ENCODE measurements at regions not wholly inside any gene's neighbourhood (a gene's known extent, or its start where the extent isn't known, plus 50 kb on each side); places are given as distances from the start of the nearest gene placed in this dataset.
"Not testable (repeated sequence)": the region's sequence is repeated elsewhere in the genome, so short reads cannot be mapped to it uniquely, and the experiment has no call there.

GRCh38 chr4:49233749-49234148 lies 247.7 kb downstream of the CWH43 start:
- H3K4me3 Mint-ChIP-seq, H3K27me3 Mint-ChIP-seq, H3K4me1 Mint-ChIP-seq, H3K36me3 Mint-ChIP-seq, H3K27ac Mint-ChIP-seq, H3K9me3 Mint-ChIP-seq: not testable (repeated sequence)

GRCh38 chr4:49234382-49234781 lies 248.3 kb downstream of the CWH43 start:
- not testable (repeated sequence) for H3K4me3 Mint-ChIP-seq, H3K9me3 Mint-ChIP-seq, H3K27me3 Mint-ChIP-seq, H3K4me1 Mint-ChIP-seq, H3K27ac Mint-ChIP-seq, H3K36me3 Mint-ChIP-seq

DNA sequence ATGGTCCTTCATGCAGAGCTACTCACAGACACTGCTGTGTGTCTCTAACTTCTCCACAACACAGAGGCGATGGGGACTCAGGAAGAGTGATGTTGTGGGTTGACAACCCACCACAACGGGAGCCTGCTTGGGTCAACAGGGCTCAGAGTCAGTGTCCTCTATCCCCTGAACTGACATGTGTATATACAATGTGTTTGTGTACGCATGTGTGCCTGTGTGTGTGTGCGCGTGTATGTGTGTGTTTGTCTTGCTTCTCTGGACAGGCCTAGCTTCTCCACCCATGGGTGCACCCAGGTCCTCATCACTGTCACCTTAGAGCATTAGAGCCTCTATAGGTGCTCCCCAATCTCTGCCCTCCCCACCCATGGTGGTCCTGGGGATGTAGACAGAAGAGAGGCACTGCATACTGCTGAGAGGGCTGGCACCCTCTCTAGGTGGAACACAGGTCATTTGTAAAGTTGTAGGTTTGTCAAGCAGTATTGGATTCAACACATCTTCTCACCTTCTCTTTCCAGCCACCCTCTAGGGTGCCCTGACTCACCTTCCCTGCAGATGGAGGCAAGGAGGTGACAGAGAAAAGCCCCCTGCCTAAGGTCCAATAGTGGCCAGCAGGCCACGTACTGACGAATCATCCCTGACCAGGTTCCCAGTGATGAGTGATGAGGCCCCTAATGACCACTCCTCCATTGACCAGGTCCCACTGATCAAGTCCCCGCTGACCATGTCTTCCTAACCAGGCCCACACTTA lies 249.5 kb downstream of the CWH43 start:
- H3K4me1 Mint-ChIP-seq, H3K36me3 Mint-ChIP-seq, H3K27ac Mint-ChIP-seq, H3K27me3 Mint-ChIP-seq, H3K9me3 Mint-ChIP-seq, H3K4me3 Mint-ChIP-seq: not testable (repeated sequence)

DNA sequence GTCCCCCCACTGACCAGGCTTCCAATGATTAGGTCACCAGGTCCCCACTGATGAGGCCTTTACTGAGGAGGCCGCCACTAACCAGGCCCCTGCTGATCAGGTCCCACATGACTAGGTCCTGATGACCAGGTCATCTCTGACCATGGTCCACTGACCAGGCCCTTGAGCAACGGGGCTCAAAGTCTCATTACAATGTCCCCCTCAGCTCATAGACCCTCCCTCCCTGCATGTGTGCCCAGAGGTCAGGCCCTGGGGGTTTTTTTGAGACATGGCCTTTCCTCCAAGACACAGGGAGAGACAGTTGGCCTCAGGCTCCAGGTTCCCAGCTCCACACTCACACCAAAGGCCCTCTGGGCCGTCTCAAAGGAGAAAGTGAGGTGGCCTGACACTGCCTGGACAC lies 250.4 kb downstream of the CWH43 start:
- not testable (repeated sequence) for H3K27me3 Mint-ChIP-seq, H3K4me1 Mint-ChIP-seq, H3K4me3 Mint-ChIP-seq, H3K9me3 Mint-ChIP-seq, H3K36me3 Mint-ChIP-seq, H3K27ac Mint-ChIP-seq

GRCh38 chr4:49241295-49241694 lies 255.2 kb downstream of the CWH43 start:
- H3K4me1 Mint-ChIP-seq, H3K4me3 Mint-ChIP-seq, H3K36me3 Mint-ChIP-seq: not testable (repeated sequence)

DNA sequence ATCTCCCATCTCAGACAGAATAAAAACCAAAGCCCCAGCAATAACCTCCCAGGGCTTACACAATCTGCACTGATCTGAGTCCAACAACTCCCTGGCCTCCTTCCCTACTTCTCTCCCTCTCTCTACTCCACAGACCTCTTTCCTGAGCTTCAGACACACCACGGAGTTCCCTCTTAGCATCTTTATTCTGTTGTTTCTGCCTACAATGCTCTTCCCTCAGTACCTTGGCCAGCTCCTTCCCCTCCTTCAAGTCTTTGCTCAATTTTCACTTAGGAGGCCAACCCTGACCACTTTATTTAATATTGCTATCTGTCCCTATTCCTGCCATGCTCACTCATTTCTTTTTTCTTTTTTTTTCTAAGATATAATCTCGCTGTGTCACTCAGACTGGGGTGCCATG lies 276.7 kb downstream of the CWH43 start:
- H3K4me3 Mint-ChIP-seq, H3K36me3 Mint-ChIP-seq, H3K9me3 Mint-ChIP-seq, H3K27me3 Mint-ChIP-seq, H3K27ac Mint-ChIP-seq, H3K4me1 Mint-ChIP-seq: not testable (repeated sequence)

More at GRCh38 chr4:49241295-49241694, 255.2 kb downstream of the CWH43 start:
- H3K9me3 Mint-ChIP-seq, result peaks cover 4 to 11% (median 5%) of the 10 kb centered on the region in 3 donors
- H3K27me3 Mint-ChIP-seq, H3K27ac Mint-ChIP-seq: not testable (repeated sequence)

- H3K9me3 Mint-ChIP-seq, H3K4me3 Mint-ChIP-seq, H3K36me3 Mint-ChIP-seq: not testable (repeated sequence)
These were observed 284.4 kb downstream of the CWH43 start for GRCh38 chr4:49270435-49270834.

GRCh38 chr4:49270912-49271311 lies 284.8 kb downstream of the CWH43 start:
- not testable (repeated sequence) for H3K27me3 Mint-ChIP-seq, H3K27ac Mint-ChIP-seq, H3K36me3 Mint-ChIP-seq, H3K9me3 Mint-ChIP-seq, H3K4me3 Mint-ChIP-seq, H3K4me1 Mint-ChIP-seq

More at GRCh38 chr4:49270435-49270834, 284.4 kb downstream of the CWH43 start:
- H3K4me1 Mint-ChIP-seq, H3K27me3 Mint-ChIP-seq, H3K27ac Mint-ChIP-seq: not testable (repeated sequence)

- H3K27ac Mint-ChIP-seq, H3K4me1 Mint-ChIP-seq, H3K27me3 Mint-ChIP-seq, H3K4me3 Mint-ChIP-seq, H3K36me3 Mint-ChIP-seq: not testable (repeated sequence)
- peaks cover 0 to 15% (median 0%) of the 10 kb centered on the region in 3 donors for H3K9me3 Mint-ChIP-seq
These were observed 299.8 kb downstream of the CWH43 start for GRCh38 chr4:49285905-49286304.

DNA sequence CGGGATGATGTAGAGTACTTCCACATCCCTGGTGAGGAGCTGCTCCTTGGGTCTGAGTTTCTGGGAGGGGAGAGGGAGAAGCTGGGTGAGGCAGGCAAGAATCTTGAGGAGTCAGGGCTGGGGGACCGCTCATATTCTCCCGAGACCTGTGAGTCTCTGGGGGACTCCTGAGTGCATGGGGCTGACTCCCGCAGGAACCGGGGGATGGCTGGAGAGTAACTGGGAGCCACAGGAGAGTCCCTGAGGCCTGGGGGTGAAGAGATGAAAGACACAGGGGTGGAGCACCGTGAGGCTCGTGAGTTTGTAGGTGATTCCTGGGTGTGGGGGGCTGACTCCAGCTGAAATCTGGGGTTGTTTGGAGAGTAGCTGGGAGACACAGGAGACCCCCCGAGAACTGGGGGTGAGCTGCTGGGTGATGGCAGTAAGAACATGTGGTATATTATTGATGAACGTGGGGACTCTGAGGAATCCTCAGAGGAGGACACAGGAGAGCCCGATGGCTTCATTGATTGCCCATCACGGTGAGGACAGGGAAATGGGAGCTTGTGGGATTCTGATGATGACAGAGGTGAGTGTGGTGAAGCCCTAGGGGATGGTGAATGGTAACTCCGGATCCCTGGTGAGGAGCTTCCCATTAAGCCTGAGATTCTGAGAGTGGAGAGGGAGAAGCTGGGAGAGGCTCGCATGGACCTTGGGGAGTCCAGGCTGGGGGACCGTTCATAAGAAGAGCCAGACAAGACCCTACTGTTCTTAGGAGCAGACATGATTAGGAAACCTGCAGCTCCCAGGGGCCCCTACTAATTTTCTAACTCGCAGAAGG lies 301.1 kb downstream of the CWH43 start:
- not testable (repeated sequence) for H3K4me3 Mint-ChIP-seq, H3K27ac Mint-ChIP-seq, H3K27me3 Mint-ChIP-seq, H3K36me3 Mint-ChIP-seq, H3K4me1 Mint-ChIP-seq
- peaks cover 0 to 15% (median 0%) of the 10 kb centered on the region in 3 donors for H3K9me3 Mint-ChIP-seq

DNA sequence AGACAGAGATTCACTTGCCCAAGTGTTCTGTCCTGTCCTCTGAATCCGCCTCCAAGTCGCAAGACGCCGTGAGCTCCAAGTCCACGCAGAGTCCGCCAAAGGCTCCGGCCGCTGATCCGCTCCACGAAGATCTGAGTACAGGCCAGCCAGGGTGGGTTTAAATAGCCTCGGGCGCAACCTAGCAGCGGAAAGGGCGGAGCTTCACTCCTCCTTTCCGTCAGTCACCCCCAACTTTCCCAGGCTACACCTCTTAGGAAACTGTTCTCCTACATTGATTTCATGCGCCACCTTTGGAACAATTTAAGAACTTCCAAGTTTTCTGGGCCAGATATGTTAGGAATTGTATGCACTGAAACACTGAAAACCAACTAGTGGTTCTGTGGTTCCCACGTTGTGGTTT lies 301.8 kb downstream of the CWH43 start:
- not testable (repeated sequence) for H3K4me3 Mint-ChIP-seq, H3K4me1 Mint-ChIP-seq, H3K27ac Mint-ChIP-seq, H3K27me3 Mint-ChIP-seq, H3K36me3 Mint-ChIP-seq
- H3K9me3 Mint-ChIP-seq, result peaks cover 0 to 15% (median 0%) of the 10 kb centered on the region in 3 donors

DNA sequence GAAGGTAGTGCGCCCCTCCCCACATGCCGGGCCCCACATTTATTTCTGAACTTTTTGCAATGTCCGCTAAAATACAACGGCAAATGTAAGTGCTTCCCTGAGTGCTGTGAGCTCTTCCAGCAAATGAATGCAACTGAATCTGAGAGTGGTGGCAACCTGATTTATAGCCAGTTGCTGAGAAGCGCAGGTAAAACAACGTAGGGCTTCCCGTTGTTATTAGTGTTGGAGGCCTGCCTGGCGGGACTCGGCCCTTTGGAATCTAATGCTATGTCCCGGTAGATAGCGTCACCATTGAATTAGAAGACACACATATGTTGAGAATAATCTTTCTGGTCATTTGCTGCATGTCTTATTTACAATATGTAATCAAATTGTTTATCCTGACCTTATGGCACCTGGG lies 302.7 kb downstream of the CWH43 start:
- H3K27ac Mint-ChIP-seq, H3K4me1 Mint-ChIP-seq, H3K27me3 Mint-ChIP-seq, H3K4me3 Mint-ChIP-seq, H3K36me3 Mint-ChIP-seq: not testable (repeated sequence)
- peaks cover 0 to 15% (median 0%) of the 10 kb centered on the region in 3 donors for H3K9me3 Mint-ChIP-seq

DNA sequence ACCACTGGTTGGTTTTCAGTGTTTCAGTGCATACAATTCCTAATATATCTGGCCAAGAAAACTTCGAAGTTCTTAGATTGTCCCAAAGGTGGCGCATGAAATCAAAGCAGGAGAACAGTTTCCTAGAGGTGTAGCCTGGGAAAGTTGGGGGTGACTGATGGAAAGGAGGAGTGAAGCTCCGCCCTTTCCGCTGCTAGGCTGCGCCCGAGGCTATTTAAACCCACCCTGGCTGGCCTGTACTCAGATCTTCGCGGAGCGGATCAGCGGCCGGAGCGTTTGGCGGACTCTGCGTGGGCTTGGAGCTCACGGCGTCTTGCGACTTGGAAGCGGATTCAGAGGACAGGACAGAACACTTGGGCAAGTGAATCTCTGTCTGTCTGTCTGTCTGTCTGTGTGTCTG lies 328.7 kb downstream of the CWH43 start:
- peaks cover 4 to 15% (median 9%) of the 10 kb centered on the region in 3 donors for H3K9me3 Mint-ChIP-seq
- H3K4me1 Mint-ChIP-seq, H3K27me3 Mint-ChIP-seq, H3K27ac Mint-ChIP-seq, H3K36me3 Mint-ChIP-seq, H3K4me3 Mint-ChIP-seq: not testable (repeated sequence)

GRCh38 chr4:49320725-49321410 lies 334.8 kb downstream of the CWH43 start:
- not testable (repeated sequence) for H3K4me1 Mint-ChIP-seq, H3K36me3 Mint-ChIP-seq, H3K9me3 Mint-ChIP-seq, H3K27ac Mint-ChIP-seq, H3K4me3 Mint-ChIP-seq, H3K27me3 Mint-ChIP-seq

- H3K4me3 Mint-ChIP-seq, H3K36me3 Mint-ChIP-seq, H3K27me3 Mint-ChIP-seq, H3K4me1 Mint-ChIP-seq, H3K27ac Mint-ChIP-seq, H3K9me3 Mint-ChIP-seq: not testable (repeated sequence)
These were observed 335.6 kb downstream of the CWH43 start for GRCh38 chr4:49321511-49322300.

All from IgD-negative memory B cell (primary cell).